GM12878 (cell line): ENCODE measurements at regions not wholly inside any gene's neighbourhood (a gene's known extent, or its start where the extent isn't known, plus 50 kb on each side); places are given as distances from the start of the nearest gene placed in this dataset.

Experiments
- ATAC-seq: fragments of 200-7000 bp; cut with Tn5 transposase; 3 replicates; pipeline ENCODE4 v1.9.1; 2020; ENCODE audit warnings: mild to moderate bottlenecking, moderate library complexity
- BruUV-seq: library from RNA; stranded (reverse); fragments of 400-500 nt; replicated peaks from 2 replicates; lab custom pipeline; 2021; lab: Mats Ljungman, UMichigan
- CTCF ChIA-PET: fragments of 300-600 bp; sonication (Branson Sonifier 250); formaldehyde crosslinking; extraction: SDS; loops from one replicate; lab custom pipeline; 2021; ENCODE audit warnings: inconsistent platforms; lab: Yijun Ruan, JAX
- POLR2A ChIA-PET: fragments of 350-600 bp; formaldehyde crosslinking; extraction: SDS; loops from one replicate; lab custom pipeline; 2021; ENCODE audit warnings: inconsistent platforms; lab: Charles Lee
- RAD21 ChIA-PET: fragments of 300-600 bp; sonication (Branson Sonifier 250); formaldehyde crosslinking; loops from one replicate; lab custom pipeline; 2023; ENCODE audit warnings: antibody characterized with exemption; ENCODE audit not compliant: unreplicated experiment; lab: Charles Lee
- SMC1A ChIA-PET: fragments of 300-600 bp; sonication (Branson Sonifier 250); formaldehyde crosslinking; loops from one replicate; lab custom pipeline; 2023; ENCODE audit not compliant: unreplicated experiment, uncharacterized antibody; lab: Charles Lee
- DNase-seq: peaks from one replicate; pipeline ENCODE4 v3.0.0-alpha.2; 2011; ENCODE audit warnings: low read depth, low spot score
- FAIRE-seq: peaks from 3 replicates; lab custom pipeline; 2011; peaks lifted over from hg19 to GRCh38; lab: Jason Lieb, UNC
- H2AFZ ChIP-seq: 2 replicates; pipeline ENCODE4 v1.6.0; 2011; ENCODE audit warnings: low read depth, low read length, control low read depth; ENCODE audit not compliant: control insufficient read depth
- H3K27ac ChIP-seq: 2 replicates; pipeline ENCODE4 v1.5.1; 2011; ENCODE audit warnings: control low read depth; ENCODE audit not compliant: control insufficient read depth, insufficient read depth
- H3K27me3 ChIP-seq, 2 experiments: replicated peaks in 1 of 2; 2 replicates each; pipeline versions ENCODE4 v1.6.0 to v1.6.1; 2011; ENCODE audit warnings: low read length in 1 of 2; ENCODE audit not compliant: control insufficient read depth in 2 of 2, insufficient read depth in 2 of 2
- H3K36me3 ChIP-seq, 2 experiments: 2 replicates each; pipeline ENCODE4 v1.5.1; 2011; ENCODE audit warnings: low read length in 1 of 2; ENCODE audit not compliant: control insufficient read depth in 2 of 2, insufficient read depth in 2 of 2
- H3K4me1 ChIP-seq: 2 replicates; pipeline ENCODE4 v1.6.1; 2011; ENCODE audit warnings: mild to moderate bottlenecking, low read length, moderate library complexity, mixed read lengths; ENCODE audit not compliant: control insufficient read depth, insufficient read depth
- H3K4me2 ChIP-seq: 2 replicates; pipeline ENCODE4 v1.6.0; 2011; ENCODE audit warnings: control low read depth; ENCODE audit not compliant: control insufficient read depth, insufficient read depth
- H3K4me3 ChIP-seq: fragments of 200-600 bp; sonication (generic); 2 replicates; pipeline ENCODE4 v1.5.1; 2016
- H3K79me2 ChIP-seq: 2 replicates; pipeline ENCODE4 v1.6.0; 2011; ENCODE audit warnings: low read length; ENCODE audit not compliant: control insufficient read depth, insufficient read depth
- H3K9ac ChIP-seq: 2 replicates; pipeline ENCODE4 v1.8.0; 2011; ENCODE audit warnings: low read length, control low read depth, mixed read lengths; ENCODE audit not compliant: control insufficient read depth, insufficient read depth
- H3K9me3 ChIP-seq: replicated peaks from 3 replicates; pipeline ENCODE4 v1.5.1; 2011; ENCODE audit warnings: mild to moderate bottlenecking, low read length; ENCODE audit not compliant: control insufficient read depth, insufficient read depth
- H4K20me1 ChIP-seq: 2 replicates; pipeline ENCODE4 v1.6.0; 2011; ENCODE audit not compliant: control insufficient read depth, insufficient read depth
- ASH2L ChIP-seq: fragments of 300-600, 200-600 bp; sonication (generic); IDR thresholded peaks from 2 replicates; pipeline ENCODE4 v1.6.1; 2017; ENCODE audit warnings: low read depth, mild to moderate bottlenecking, borderline replicate concordance
- BHLHE40 ChIP-seq, 2 experiments: fragments of 450-650 bp in 1 of 2; IDR thresholded peaks; 2 replicates each; pipeline ENCODE4 v1.6.1; 2011 to 2017; ENCODE audit warnings: low read depth in 2 of 2, borderline replicate concordance in 1 of 2, improper control_type of control experiment in 1 of 2, low read length in 1 of 2, mild to moderate bottlenecking in 1 of 2
- CREB1 ChIP-seq: IDR thresholded peaks from 2 replicates; pipeline ENCODE4 v1.6.1; 2012; ENCODE audit warnings: low read depth, mild to moderate bottlenecking, inconsistent platforms
- DPF2 ChIP-seq: fragments of 450-650 bp; IDR thresholded peaks from 2 replicates; pipeline ENCODE4 v1.6.1; 2017; ENCODE audit warnings: mild to moderate bottlenecking
- EED ChIP-seq: sonication (generic); IDR thresholded peaks from 2 replicates; pipeline ENCODE4 v1.6.1; 2016; ENCODE audit warnings: antibody characterized with exemption, low read depth
- ESRRA ChIP-seq: IDR thresholded peaks from 2 replicates; pipeline ENCODE4 v1.6.1; 2012; ENCODE audit warnings: mild to moderate bottlenecking, low read length, improper control_type of control experiment
- HCFC1 ChIP-seq: fragments of 150-350 bp; IDR thresholded peaks from 2 replicates; pipeline ENCODE4 v1.6.1; 2014; ENCODE audit warnings: low read length
- HDAC6 ChIP-seq: fragments of 200-600 bp; sonication (generic); IDR thresholded peaks from one replicate; pipeline ENCODE4 v1.8.0; 2017; ENCODE audit warnings: antibody characterized with exemption; ENCODE audit not compliant: unreplicated experiment
- JUNB ChIP-seq: IDR thresholded peaks from 2 replicates; pipeline ENCODE4 v1.6.1; 2016; ENCODE audit warnings: antibody characterized with exemption, mild to moderate bottlenecking
- NFYB ChIP-seq: IDR thresholded peaks from 2 replicates; pipeline ENCODE4 v1.6.1; 2011; ENCODE audit warnings: low read depth, mild to moderate bottlenecking, low read length, improper control_type of control experiment, moderate library complexity; ENCODE audit not compliant: insufficient read depth
- SPI1 ChIP-seq: IDR thresholded peaks from 2 replicates; pipeline ENCODE4 v1.6.1; 2011; ENCODE audit warnings: low read depth, mild to moderate bottlenecking, low read length, moderate library complexity, borderline replicate concordance; ENCODE audit not compliant: insufficient read depth
- TAF1 ChIP-seq: IDR thresholded peaks from 2 replicates; pipeline ENCODE4 v1.6.1; 2011; ENCODE audit warnings: mild to moderate bottlenecking, low read depth, low read length, borderline replicate concordance
- WGBS: methylation state at CpG from one replicate; pipeline ENCODE4 v1.1.6; 2016; ENCODE audit warnings: low lambda C conversion rate; ENCODE audit not compliant: insufficient replicate concordance, insufficient coverage; ENCODE audit errors: missing lambda C conversion rate; 5-methylcytosine and 5-hydroxymethylcytosine counted together
- in situ Hi-C: fragments of 300-500 bp; cut with MboI; formaldehyde crosslinking; loops from 9 replicates; pipeline ENCODE4 v1.14.3; 2018; ENCODE audit warnings: mixed read lengths
- intact Hi-C: fragments of 100-400 bp; cut with micrococcal nuclease; formaldehyde crosslinking; loops from one replicate; pipeline ENCODE4 v1.14.2; 2022; ENCODE audit not compliant: unreplicated experiment
- TF ChIP-seq, protein P1 (sequence below): IDR thresholded peaks from 2 replicates; pipeline ENCODE4 v1.6.1; 2011; ENCODE audit warnings: low read depth, mild to moderate bottlenecking, low read length, moderate library complexity, borderline replicate concordance; ENCODE audit errors: extremely low read depth
- TF ChIP-seq, protein P2 (sequence below): fragments of 450-650 bp; formaldehyde crosslinking; IDR thresholded peaks from 2 replicates; pipeline ENCODE4 v1.4.0; 2022; ENCODE audit warnings: mild to moderate bottlenecking, moderate library complexity
- TF ChIP-seq, protein P3 (sequence below): IDR thresholded peaks from 2 replicates; pipeline ENCODE4 v1.6.1; 2012; ENCODE audit warnings: low read depth, low read length, improper control_type of control experiment
- TF ChIP-seq, protein P4 (sequence below): IDR thresholded peaks from 2 replicates; pipeline ENCODE4 v1.6.1; 2012; ENCODE audit warnings: mild to moderate bottlenecking, low read depth, low read length

DNA sequence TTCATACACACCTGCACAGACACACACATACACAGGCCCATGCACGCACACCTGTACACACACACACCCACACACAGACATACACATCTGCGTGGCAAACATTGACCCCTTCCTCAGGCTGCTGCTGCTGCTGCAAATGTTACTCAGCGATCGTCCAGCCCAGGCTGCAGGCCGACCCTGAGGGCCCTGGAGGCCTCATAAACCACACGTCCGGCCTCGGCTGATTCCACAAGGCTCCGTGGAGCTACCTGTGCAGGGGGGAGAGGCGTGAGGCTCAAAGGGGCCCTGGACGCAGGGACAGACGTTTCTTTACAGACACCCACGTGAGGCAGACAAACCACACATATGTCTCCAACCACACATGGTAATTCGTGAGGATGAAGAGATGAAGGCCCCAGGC, 53.9 kb upstream of the PPP2R3B start:
- H3K27me3 ChIP-seq, result no peaks in the 10 kb centered on the region
- no peak overlapping the region for H3K27ac ChIP-seq
- H3K4me2 ChIP-seq, result no peak overlapping the region
- RAD21 ChIA-PET, result no interaction called here
- no peak overlapping the region for H3K9ac ChIP-seq
- ATAC-seq (no peak), DNase-seq (no peak), FAIRE-seq (no peak)
- H4K20me1 ChIP-seq, result no peaks in the 10 kb centered on the region
- H2AFZ ChIP-seq, result no peak overlapping the region
- no peaks in the 10 kb centered on the region for H3K4me1 ChIP-seq
- intact Hi-C loops (no loop called here), in situ Hi-C loops (no loop called here)
- TF ChIP-seq CREB1, result no peak
- TF ChIP-seq JUNB, result no peak
- no peak for TF ChIP-seq ASH2L
- TF ChIP-seq EED, result no peak
- TF ChIP-seq NFYB, result no peak
- TF ChIP-seq SPI1, result no peak
- no peak for TF ChIP-seq TAF1
- TF ChIP-seq, protein P1, sequence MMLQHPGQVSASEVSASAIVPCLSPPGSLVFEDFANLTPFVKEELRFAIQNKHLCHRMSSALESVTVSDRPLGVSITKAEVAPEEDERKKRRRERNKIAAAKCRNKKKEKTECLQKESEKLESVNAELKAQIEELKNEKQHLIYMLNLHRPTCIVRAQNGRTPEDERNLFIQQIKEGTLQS, result no peak
- TF ChIP-seq HDAC6, result no peak
- TF ChIP-seq BHLHE40 (IDR thresholded peaks at IDR 0.05; ENCODE audit: borderline replicate concordance in 1 of 2, low read depth in 2 of 2, low read length in 1 of 2), result no peak
- TF ChIP-seq, protein P2, sequence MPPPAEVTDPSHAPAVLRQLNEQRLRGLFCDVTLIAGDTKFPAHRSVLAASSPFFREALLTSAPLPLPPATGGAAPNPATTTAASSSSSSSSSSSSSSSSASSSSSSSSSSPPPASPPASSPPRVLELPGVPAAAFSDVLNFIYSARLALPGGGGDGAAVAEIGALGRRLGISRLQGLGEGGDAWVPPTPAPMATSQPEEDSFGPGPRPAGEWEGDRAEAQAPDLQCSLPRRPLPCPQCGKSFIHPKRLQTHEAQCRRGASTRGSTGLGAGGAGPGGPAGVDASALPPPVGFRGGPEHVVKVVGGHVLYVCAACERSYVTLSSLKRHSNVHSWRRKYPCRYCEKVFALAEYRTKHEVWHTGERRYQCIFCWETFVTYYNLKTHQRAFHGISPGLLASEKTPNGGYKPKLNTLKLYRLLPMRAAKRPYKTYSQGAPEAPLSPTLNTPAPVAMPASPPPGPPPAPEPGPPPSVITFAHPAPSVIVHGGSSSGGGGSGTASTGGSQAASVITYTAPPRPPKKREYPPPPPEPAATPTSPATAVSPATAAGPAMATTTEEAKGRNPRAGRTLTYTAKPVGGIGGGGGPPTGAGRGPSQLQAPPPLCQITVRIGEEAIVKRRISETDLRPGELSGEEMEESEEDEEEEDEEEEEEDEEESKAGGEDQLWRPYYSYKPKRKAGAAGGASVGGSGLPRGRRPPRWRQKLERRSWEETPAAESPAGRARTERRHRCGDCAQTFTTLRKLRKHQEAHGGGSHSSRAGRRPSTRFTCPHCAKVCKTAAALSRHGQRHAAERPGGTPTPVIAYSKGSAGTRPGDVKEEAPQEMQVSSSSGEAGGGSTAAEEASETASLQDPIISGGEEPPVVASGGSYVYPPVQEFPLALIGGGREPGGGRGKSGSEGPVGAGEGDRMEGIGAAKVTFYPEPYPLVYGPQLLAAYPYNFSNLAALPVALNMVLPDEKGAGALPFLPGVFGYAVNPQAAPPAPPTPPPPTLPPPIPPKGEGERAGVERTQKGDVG (CRISPR knock-in tag), result no peak
- TF ChIP-seq, protein P3, sequence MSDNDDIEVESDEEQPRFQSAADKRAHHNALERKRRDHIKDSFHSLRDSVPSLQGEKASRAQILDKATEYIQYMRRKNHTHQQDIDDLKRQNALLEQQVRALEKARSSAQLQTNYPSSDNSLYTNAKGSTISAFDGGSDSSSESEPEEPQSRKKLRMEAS, result no peak
- TF ChIP-seq DPF2, result no peak
- TF ChIP-seq, protein P4, sequence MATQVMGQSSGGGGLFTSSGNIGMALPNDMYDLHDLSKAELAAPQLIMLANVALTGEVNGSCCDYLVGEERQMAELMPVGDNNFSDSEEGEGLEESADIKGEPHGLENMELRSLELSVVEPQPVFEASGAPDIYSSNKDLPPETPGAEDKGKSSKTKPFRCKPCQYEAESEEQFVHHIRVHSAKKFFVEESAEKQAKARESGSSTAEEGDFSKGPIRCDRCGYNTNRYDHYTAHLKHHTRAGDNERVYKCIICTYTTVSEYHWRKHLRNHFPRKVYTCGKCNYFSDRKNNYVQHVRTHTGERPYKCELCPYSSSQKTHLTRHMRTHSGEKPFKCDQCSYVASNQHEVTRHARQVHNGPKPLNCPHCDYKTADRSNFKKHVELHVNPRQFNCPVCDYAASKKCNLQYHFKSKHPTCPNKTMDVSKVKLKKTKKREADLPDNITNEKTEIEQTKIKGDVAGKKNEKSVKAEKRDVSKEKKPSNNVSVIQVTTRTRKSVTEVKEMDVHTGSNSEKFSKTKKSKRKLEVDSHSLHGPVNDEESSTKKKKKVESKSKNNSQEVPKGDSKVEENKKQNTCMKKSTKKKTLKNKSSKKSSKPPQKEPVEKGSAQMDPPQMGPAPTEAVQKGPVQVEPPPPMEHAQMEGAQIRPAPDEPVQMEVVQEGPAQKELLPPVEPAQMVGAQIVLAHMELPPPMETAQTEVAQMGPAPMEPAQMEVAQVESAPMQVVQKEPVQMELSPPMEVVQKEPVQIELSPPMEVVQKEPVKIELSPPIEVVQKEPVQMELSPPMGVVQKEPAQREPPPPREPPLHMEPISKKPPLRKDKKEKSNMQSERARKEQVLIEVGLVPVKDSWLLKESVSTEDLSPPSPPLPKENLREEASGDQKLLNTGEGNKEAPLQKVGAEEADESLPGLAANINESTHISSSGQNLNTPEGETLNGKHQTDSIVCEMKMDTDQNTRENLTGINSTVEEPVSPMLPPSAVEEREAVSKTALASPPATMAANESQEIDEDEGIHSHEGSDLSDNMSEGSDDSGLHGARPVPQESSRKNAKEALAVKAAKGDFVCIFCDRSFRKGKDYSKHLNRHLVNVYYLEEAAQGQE, result no peak
- no peak for TF ChIP-seq ESRRA
- TF ChIP-seq HCFC1, result no peak
- POLR2A ChIA-PET, result no interaction called here
- no peaks in the 10 kb centered on the region; the same call in 2 of the 3 replicates for H3K9me3 ChIP-seq
- 65% methylated on average over 14 of the region's 14 CpGs for WGBS
- no TSS peak for BruUV-seq
- CTCF ChIA-PET, result no interaction called here
- H3K4me3 ChIP-seq, result no peak overlapping the region
- H3K36me3 ChIP-seq, result no peaks in the 10 kb centered on the region
- SMC1A ChIA-PET, result no interaction called here
- H3K79me2 ChIP-seq, result no peaks in the 10 kb centered on the region
